GM21723 (cell line): ENCODE measurements at regions not wholly inside any gene's neighbourhood (a gene's known extent, or its start where the extent isn't known, plus 50 kb on each side); places are given as distances from the start of the nearest gene placed in this dataset.

Experiments
- ATAC-seq: cut with Tn5 transposase; IDR thresholded peaks from one replicate; pipeline ENCODE4 v1.9.1; 2021; ENCODE audit warnings: mild to moderate bottlenecking, moderate library complexity; ENCODE audit not compliant: unreplicated experiment

DNA sequence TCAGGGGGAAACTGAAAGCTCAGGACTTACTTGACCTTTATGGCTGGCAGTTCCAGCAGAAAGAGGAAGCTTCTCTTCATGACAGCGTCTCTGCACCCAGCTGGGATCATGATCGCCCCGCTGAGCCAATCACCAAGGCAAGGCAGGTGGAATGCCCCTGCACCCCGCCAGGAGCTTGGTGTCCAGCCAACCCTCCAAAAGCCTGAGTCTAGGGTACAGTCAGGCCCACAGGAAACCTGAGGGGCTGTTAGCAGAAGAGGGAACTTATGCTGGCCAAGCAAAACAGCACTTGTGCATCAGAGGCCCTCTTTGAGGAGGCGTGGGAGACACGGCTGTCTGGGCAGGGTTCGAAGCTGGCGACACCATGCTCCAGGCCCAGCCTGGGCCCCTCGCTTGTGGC, 188.3 kb upstream of the GMDS start:
- ATAC-seq, result no peak

GRCh38 chr6:2433266-2433665, 187.9 kb upstream of the GMDS start:
- ATAC-seq, result no peak

- ATAC-seq, result no peak
Observed at GRCh38 chr6:2432292-2432691, 186.9 kb upstream of the GMDS start.

- ATAC-seq, result no peak
Observed at GRCh38 chr6:2430612-2431011, 185.2 kb upstream of the GMDS start.

GRCh38 chr6:2429460-2429859, 184.1 kb upstream of the GMDS start:
- ATAC-seq, result no peak

DNA sequence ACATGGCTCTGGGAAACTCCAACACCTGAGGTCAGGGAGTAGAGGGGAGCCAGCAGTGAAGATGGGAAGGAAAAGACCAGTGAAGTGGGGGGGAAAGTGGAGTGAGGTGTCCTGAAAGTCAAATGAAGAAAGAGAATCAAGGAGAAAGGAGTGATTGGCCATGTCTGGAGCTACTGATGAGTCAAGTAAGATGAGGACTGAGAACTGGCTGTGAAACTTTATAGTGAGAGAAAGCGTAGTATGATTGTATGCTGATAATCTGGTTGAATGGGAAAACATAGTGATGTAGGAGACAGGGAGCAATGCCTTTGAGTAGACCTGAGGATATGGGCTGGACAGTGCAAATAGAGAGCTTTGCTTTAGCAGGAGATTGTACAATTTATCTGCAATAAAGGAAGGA, 183.6 kb upstream of the GMDS start:
- ATAC-seq, result no peak

DNA sequence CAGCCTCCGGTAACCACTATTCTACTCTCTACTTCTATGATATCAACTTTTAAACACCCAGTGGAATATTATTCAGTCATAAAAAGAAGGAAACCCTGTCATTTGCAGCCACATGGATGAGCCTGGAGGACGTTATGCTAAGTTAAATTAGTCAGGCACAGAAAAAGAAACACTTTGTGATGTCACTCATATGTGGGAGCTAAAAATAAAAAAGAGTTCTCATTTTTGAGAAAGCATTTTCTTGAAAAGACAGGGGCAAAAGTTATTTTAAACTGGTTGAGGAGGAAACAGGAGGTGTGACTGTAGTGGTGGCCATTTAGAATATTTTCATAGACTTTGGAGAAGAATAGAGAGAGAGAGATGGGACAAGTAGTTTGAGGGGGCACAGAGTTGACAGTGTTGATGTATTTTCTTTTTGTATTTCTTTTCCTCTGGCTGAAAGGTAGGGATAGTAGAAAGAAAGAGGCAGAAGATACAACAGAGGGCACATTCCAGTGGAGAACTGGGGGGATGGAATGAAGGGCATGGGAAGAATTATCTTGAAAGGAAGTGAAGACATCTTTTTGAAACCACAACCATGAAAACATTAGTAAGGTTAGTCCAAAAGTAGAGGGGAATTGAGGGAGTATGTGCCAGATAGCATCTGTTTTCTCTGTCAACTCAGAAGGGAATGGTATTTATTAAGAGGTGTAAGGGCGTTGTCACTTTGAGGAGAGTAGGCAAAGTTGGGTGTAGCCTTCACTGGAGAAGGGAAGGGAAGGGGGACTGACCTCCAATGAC, 181.3 kb upstream of the GMDS start:
- no peak for ATAC-seq

- ATAC-seq, result no peak
Observed at GRCh38 chr6:2416128-2416712, 170.8 kb upstream of the GMDS start.

- no peak for ATAC-seq
Observed at GRCh38 chr6:2414885-2415547, 169.6 kb upstream of the GMDS start.

GRCh38 chr6:2412731-2413130, 167.3 kb upstream of the GMDS start:
- no peak for ATAC-seq

GRCh38 chr6:2410656-2411380, 165.4 kb upstream of the GMDS start:
- no peak for ATAC-seq

- no peak for ATAC-seq
Observed at GRCh38 chr6:2407525-2407924, 162.1 kb upstream of the GMDS start.

DNA sequence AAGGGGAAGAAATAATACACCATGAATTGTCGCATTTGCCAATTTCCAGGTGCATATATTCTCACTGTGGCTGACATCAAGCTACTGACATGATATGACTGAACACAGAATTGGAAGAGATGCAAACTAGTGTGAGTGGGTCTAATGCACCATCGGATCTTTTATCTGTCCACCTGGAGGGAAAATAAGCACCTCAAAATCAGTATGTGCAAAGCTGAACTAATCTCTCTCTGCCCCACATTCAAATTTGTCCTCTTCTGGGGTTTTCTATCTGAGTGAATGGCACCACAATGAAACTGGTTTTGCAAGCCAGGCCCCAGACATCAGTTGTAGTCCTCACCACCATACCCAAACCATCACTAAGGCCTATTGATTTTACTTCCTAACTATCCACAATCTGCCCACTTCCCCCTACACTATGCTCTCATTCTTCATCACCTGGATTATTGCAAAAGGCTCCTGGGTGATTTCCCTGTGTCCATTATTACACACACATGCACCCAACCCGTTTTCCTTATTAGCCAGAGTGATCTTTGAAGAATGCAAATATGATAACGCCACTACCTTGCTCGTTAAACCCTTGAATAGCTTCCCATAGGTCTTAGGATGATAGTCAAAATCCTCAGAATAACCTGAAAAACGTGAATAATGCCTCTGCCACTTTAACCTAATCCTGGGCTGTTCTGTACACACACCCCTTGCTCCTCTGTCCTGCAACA, 159.0 kb upstream of the GMDS start:
- no peak for ATAC-seq

- no peak for ATAC-seq
Observed at GRCh38 chr6:2403546-2403945, 158.1 kb upstream of the GMDS start.

DNA sequence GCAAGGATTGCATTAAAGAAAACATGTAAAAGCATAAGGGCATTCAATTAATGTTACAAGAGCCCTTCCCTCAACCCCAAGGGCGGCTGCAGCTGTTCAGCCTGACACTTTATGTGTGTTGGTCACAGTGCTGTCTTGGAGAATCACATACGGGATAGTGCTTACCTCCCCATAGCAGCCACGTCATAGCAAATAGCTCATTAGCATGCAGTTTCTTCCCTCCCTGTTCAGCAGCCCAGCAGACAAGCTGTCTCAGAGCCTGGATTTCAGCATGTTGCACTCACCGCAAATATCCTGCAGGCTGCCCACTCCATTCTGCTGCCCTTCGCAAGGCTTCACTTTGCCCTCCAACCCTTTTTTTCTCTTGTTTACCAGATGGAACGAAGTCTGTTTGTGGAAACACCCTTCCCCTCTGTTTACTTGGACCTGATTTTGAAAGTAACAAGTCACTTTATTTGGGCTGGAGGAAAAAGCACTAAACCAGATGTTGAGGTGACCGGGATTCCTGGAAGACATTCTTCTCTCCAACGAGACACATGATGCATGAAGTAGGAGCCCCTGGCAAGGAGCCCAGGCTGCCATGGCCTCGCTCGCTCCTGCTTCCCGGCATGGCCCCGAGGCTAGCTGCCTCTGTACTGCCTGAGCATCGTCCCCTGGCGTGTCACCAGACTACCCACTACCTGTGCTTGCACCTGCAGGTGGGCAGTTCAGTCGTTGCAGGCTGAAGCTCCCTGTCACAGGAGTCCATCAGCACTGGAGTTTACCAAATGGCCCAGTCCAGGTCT, 151.6 kb upstream of the GMDS start:
- ATAC-seq, result no peak

DNA sequence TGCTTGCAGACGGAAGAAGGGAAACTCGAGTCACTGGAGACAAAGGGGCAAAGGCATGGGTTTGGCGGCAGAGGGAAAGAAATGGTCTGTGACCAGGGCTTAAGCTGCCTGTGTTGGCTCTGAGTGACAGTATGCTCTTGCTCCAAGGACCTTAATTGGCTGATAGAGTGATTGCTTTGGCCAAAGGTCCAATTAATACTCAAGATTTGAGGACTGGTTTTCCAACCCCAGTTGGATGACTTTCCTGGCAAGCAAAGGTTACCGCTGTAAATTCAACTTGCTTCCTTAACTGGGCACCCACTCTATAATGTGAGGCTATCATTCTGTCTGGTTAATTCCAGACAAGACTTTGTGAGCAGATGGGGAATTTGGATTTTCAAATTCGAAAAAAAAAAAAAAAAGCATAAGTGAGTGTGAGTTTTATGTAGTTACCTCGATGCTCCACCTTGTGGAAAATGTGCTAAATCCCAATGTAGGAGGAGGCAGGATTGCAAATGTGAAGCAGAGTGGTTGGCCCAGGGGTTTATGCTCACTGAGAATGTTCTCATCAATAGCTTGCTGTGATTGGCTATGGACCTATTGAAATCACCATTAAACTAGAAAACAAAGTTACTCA, 150.7 kb upstream of the GMDS start:
- no peak for ATAC-seq

- ATAC-seq, result no peak
Observed at GRCh38 chr6:2388554-2389324, 143.3 kb upstream of the GMDS start.

- ATAC-seq, result no peak
Observed at GRCh38 chr6:2387445-2387844, 142.0 kb upstream of the GMDS start.

GRCh38 chr6:2385471-2385983, 140.1 kb upstream of the GMDS start:
- ATAC-seq, result no peak
